HS-5 (cell line): ENCODE measurements at regions not wholly inside any gene's neighbourhood (a gene's known extent, or its start where the extent isn't known, plus 50 kb on each side); places are given as distances from the start of the nearest gene placed in this dataset.
A peak's percentile ranks its signal among the peaks of the same experiment; 100 is the strongest.
"Not testable (repeated sequence)": the region's sequence is repeated elsewhere in the genome, so short reads cannot be mapped to it uniquely, and the experiment has no call there.

Experiments used
- DNase-seq: peaks from one replicate; pipeline ENCODE4 v3.0.0-alpha.2; 2012; ENCODE audit warnings: low read depth

DNA sequence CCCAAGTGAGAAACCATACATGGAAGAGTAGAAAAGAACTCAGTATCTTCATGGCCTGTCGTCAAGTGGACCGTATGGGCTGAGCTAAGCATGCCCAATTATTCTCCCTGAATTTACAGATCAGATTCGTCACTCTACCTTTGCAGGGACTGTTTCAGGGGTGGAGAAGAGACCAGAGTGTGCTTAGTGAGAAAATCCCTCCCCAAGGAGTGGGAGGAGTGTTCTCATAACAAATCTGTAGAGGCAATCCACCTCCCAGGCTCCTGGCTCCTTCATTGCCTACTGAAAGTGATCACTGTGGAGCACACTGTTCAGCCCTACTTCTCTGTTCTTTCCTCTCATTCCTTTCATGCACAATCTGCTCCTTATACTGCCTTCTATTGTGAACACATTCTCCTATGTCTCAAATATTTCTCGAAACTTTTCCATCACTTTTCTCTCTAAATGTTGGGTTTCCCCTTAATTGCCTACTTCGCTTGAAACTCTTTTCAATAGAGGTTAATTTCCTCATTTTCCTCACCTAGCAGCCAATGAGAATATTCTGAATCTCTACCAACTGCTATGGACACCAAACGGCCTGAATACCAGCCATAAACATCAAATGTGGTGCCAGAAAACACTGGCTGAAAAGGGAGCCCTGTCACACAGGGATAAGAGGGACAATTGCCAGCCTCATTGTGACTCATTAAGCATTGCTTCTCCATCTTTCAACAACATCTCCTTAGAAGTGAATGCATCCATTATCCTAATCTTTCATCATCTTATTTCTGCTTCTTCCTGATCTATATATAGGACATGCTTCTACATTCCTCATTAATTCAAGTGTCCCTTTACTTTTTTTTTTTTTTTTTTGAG, 398.3 kb downstream of the UTRN start:
- no peak for DNase-seq

DNA sequence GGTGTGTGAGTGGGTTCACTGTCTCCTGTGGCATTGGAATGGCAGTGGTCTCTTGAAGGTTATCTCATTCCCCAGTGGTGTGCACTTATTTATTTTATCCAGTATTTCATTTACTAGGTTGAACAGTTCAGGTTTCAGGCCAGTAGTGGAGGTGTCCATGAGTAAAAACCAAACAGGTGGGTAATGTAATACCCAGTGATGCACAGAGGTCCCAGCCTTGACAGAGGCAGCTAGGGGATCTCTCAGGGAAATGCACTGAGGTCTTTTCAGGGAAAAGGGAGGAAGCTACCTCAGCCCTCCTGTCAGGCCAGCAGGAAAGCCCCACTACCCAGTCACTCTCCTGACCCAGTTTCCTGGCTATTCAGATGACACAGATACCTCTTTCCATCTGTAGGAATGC, 403.6 kb downstream of the UTRN start:
- no peak for DNase-seq

DNA sequence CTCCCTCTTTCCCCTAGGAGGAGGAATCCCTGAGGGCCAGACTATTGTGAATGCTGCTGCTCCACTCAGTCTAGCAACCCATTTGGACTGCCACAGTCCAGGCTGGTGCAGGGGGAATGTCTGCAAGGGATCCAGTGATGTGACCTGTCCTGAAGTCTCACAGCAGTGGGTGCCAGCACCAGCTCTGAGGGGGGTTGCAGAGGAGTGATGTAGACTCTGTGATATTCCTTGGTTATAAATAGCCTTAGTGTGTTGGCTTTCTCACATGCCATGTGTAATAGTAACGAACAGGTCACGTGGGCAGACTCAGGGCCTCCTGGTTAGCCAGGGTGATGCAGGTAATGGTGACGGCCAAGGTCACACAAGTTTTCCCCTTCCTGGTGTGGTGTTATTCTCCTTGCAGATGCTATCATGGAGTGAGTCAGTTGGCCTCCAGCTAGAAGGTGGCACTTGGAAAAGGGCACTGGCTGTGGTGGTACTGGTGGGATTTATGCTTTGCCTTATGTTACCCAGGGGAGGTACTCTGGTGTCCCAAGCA, 404.4 kb downstream of the UTRN start:
- DNase-seq, result no peak

DNA sequence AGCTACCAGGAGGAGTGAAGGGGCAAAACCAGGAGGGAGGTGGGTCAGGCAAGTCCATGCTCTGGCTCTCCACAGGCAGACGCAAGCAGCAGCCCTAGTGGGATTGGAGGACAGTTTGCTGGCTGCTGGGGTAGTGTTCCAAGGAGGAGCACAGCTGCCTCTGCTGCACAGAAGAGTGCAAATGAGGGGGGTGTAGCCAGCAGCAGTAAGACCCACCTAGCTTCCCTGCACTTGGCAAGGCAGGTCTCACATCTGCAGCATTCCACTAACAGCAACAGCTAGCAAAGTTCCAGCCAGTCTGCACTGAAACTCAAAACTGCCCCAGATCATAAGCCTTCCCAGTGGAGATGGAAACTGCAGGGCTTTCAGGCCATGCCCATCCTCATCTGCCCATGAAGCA, 405.0 kb downstream of the UTRN start:
- DNase-seq, result no peak

DNA sequence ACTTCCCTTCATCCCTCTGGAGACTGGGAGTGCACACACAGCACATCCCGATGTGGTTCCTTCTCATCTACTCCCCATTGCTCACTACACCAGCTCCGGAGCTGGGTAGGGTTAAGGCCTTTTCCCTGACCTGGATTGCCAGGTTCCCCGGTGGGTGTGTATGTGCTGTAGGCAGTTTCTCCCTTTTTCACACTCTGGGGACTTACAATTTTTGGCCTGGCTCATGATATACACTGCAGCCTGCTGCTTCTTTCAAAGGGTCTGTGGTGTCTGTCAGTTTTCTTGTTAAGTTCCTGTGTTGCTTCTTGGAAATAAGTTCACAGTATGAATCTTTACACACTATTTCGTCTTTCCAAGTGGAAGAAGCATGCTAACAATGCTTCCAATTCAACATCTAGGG, 405.5 kb downstream of the UTRN start:
- DNase-seq, result no peak

DNA sequence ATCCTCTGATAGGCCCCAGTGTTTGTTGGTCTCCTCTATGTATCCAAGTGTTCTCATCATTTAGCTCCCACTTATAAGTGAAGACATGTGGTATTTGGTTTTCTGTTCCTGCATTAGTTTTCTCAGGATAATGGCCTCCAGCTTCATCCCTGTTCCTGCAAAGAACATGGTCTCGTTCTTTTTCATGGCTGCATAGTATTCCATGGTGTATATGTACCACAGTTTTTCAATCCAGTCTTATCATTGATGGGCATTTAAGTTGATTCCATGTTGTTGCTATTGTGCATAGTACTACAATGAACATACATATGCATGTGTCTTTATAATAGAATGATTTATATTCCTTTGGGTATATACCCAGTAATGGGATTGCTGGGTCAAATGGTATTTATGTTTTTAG, 406.9 kb downstream of the UTRN start:
- DNase-seq, result not testable (repeated sequence)

DNA sequence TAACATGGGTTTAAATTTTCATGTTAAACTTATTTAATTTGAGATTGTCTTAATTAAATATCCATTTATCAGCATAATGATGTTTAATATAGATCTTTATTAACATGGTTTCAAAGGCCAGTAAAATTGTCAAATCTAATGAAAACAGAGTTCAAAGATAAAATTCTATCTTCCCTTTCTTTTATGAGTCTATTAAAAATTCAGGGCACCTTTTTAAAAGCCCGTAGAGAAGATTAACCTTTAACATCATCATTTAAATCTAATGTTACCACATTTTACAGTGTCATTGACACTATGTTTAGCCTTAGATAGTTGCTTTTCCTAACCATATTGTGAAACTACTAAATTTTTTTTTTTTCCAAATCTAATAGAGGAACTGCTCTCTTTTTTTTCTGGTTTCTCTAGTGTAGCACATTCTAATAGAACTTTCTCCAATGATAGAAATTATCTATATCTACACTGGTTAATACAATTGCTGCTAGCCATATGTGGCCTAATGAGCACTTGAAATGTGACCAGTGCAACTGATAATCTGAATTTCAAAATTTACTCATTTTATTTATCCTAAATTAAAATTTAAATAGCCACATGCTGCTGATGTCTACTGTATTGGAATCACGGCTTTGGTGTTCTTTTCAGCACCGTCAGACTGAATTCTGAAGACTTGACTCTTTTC, 410.9 kb downstream of the UTRN start:
- DNase-seq, result no peak

DNA sequence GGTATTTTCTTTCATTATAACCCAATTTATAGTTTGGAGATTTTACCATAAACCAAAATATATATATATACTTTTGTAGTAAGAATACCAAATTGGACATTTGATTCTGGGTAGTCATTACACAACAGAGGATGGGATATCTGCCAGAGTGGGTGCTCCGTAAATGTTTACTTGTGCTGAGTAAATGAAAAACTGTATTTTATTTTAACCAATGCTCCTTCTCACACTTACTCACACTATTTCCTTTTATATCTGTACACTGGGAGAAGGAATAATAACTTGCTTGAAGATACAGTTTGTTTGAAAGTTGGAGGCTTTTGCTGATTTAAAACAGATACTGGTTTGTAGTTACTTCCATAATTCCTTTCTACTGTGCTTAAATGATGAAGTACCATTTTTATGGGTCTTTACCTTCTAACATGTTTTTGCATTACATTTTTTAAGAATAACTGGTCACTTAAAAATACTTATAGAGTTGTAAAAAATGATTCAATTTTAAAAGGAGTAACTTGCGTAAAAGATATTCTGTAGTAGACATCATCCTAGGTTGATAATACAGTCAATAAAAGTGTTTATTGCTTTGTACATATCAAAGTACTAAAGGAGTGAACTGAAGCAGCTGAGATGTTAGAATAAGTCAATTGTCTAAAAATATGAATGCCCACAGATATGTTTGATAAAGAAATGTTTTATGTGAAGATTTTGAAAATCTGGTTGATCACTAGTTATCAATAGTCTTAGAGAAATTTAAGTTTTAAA, 411.7 kb downstream of the UTRN start:
- DNase-seq, result no peak

DNA sequence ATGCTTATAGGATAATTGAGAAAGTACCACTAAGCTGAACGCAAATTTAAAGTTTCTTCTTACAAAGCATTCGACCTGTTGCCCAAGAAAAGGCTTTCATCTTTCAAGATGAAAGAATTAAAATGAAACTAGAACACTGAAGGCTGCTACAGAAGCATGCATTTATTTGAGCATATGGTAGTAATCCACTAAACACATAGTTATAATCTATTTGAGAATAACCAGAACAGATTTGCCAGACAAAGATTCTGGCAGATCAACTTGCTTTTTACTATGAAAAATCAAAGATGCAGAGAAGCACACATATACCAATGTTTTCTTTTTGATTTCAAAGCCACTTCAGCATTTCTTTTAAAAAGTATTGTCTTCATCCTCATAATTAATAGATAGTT, 412.2 kb downstream of the UTRN start:
- DNase-seq, result no peak

DNA sequence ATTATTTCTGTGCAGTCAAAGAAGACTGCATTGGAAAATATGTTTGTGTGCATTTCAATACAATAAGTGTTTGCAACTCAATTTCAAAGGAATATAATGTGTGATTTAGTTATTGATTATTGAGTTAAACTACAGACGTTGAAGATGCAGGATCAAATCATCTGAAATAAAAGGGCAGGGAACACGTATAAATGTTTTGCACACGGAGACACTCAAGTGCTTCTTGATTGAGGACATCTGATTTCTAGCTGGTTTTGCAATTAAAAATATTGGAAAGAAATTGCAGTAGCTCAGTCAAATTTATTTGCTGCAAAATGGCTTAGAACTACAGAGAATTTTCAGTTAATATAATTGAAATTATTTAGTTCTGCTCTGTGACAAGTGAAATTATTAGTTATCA, 412.7 kb downstream of the UTRN start:
- no peak for DNase-seq

DNA sequence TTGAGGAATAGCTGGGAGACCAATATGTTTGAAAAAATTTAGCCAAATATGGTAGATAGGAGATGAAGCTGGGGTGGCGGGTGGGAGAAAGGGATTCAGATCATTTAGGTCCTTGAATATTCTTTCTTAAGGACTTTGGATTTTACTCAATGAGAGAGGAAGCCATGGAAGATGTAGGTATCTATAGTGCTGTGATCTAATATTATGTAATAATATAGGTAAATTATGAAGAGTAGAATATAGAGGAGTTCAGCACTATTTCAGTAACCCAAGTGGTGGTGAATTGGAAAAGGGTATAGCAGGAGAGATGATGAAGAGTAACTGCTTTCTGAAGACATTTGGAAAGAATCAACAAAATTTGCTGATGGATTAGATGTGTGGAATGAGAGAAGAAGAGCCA, 417.6 kb downstream of the UTRN start:
- no peak for DNase-seq

DNA sequence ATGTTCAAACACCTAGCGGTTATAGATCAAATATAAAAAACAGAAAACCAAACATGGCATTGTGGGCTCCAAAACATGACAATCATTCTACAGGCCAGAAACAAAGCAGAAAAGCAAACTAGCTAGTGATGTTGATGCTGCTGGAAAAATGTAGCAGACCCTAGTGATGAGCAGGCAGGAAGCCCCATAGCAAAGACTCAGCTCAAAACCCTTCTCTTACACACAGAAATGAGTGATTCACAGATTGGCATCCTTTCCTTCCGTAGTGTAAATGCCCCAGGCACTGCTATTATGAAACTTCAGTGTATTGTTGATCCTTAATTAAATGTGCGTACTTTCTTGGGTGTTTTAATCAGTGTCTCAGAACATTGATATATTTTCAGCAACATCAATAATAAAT, 425.1 kb downstream of the UTRN start:
- DNase-seq, result peak; percentile 81

DNA sequence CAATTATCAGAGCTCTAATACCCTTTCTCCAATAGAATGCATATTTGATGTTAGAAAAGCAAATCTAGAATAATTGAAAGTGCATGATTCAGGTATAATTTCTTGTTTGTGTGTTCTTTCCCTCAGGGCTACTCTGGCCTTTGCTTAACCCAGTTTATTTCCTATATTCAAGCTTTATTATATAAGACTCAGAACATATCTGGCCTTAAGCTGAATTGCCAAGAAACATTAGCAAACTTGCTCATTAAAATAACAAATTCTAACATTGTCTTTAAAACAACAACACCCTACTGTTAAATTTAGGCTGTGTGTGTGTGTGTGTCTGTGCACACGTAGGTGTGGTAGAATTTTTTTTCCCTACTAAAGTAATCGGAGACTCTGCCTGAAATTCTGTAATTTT, 426.5 kb downstream of the UTRN start:
- no peak for DNase-seq

DNA sequence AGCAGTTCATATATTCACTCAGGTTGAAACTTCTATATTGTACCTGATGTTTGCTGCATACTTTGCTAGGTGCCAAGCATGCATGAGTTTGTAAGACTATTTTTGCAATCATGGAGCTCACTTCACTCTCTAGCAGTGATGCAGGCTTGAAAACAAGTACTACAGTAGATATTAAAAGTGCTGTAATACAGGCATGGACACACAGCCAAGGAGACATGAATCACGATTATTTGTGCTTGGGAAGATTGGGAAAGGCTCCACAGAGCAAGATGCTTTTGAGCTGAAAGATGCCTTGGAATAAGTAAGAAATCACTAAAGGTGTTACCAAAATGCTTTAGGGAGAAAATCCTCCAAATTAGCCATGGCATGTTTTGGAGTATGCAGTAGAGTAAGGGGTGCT, 427.4 kb downstream of the UTRN start:
- DNase-seq, result no peak

DNA sequence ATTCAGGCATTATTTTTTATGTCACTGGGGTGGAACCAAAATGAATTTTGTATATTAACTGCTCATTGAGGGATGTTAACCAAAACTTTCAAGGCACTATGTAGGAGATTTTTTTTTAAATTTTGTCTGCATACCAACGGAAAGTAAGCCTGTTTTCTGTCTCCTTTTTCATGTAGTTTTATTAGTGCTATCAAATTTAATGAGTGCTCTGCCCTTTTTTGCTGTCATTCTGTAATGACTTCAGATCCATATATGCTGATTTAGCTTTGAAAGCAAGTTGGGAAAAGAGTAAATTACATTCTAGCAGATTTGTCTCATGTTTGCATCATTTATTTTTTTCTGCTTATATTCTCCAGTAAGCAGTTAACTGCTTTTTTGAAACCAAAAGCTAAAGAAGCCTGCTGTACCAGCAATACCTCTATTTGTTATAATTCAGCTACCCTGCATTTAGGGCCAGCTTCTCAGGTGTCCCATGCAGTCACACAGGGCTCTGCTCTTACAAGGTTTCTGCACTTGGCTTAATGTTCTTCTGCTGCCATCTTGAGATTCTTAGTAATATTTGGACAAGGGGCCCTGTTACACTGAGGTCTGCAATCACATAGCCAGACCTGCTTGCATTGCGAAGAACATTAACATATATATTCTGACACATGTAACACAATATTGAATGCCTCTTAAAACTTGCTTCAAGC, 429.0 kb downstream of the UTRN start:
- DNase-seq, result no peak

DNA sequence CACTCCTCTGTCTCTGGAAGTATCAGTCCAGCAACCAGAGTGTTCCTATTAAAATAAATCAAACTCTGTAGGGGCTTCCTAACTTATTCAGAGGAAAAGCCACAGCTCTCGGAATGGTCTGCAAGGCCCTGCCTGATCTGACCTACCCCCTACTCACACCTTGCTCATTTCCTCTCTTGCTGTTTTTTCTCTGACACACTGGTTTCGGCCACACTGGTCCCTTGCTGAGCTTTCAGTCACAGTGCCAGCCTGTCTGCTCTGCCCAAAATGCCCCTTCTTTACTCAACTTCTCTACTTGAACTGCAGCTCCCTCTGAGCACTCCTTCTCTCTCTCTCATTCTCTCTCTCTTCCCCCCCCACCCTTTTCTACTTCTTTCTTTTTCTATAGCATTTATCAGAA, 430.2 kb downstream of the UTRN start:
- DNase-seq, result no peak

DNA sequence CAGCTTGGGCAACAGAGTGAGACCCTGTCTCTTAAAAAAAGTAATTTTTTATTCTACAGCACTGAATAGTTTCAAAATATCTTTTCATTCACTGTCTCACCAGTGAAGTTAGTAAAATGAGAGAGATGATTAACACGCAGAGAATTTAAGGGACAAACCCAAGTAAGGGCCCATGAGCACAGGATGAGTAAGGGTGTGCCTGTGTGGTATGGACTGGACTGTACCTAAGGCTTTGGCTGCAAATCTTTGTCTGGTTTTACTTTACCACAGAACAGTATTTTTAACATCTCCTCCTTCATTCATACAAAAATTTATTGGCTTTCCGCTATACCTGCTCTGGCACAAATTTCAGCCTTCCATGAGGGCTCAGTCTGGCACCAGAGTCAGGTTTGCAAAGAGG, 433.3 kb downstream of the UTRN start:
- DNase-seq, result no peak

DNA sequence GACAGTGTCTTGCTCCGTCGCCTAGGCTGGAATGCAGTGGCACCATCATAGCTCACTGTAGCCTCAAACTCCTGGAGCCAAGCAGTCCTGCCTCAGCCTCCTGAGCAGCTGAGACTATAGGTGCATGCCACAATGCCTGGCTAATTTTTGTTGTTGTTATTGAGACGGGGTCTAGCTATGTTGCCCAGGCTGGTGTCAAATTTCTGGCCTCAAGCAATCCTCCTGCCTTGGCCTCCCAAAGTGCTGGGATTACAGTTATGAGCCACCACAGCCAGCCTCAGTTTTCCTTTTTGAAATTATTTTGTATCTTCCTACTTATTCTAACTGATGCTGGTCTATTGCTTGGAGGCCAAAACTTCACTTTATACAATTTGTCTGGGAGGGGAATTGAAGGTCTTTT, 436.1 kb downstream of the UTRN start:
- DNase-seq, result no peak

DNA sequence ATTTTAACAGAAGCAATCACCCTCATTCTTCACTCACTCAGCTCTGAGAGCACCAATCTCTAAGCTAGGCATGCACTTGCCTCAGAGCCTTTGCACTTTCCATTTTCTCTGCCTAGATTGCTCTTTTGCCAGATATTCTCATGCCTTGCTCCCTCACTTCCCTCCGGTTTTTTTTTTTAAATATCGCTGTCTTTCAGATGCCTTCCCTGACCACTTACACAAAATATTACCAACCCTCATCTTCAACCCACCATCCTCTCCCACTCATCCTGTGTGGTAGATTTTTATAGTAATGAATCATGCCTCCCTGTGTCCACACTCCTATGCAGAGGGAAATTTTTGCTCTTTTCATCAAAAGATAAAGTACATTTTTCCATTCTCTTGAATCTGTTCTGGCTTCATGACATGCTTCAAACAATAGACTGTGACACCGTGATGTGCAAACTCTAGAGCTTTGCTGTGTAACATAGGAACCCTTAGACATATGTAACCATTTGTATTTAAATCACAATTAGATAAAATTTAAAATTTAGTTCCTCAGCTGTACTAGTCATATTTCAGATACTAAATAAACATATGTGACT, 437.1 kb downstream of the UTRN start:
- no peak for DNase-seq

DNA sequence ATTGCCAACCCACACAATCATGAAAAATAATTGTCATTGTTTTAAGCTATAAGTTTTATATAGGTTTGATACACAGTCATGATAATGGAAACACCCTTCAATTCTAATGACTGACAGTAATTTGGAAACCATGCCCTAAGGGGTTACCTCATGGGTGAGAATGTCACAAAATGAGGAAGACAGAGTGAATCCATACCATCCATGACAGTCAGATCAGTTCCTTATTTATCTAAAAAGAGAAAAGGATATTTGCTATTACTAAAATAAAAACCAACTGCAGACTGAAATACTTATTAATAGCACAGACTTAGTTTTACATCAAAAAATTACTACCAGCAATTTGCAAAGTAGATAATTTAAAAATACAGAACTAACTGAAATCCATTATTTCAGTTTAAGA, 437.8 kb downstream of the UTRN start:
- no peak for DNase-seq

DNA sequence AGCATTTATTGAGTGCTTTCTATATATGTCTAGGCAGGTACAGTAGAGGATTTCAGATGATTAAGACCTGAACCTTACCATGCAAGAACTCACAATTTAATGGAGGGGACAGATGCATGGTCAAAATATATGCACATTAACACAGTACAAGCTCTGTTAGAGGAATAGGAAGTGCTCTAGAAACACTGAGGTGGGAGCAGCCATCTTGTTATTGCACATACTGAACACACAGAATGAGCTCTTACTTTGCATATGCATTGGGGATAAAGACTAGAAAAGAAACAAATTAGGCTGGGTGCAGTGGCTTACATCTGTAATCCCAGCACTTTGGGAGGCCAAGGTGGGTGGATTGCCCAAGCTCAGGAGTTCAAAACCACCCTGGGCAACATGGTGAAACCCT, 438.3 kb downstream of the UTRN start:
- DNase-seq, result no peak

DNA sequence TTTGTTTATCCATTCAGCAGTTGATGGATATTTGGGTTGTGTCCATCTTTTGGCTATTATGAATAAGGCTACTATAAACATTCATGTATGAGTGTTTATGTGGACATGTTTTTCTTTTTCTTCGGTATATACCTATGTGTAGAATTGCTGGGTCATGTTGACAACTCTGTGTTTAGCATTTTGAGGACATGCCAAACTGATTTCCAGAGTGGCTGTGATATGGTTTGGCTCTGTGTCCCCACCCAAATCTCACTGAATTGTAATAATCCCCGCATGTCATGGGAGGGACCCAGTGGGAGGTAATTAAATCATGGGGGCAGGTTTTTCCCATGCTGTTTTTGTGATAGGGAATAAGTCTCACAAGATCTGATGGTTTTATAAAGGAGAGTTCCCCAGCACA, 439.7 kb downstream of the UTRN start:
- DNase-seq, result no peak
